ENCODE measurements at regions not wholly inside any gene's neighbourhood (a gene's known extent, or its start where the extent isn't known, plus 50 kb on each side); places are given as distances from the start of the nearest gene placed in this dataset.

GRCh38 chr2:158893026-158893425 is 75.4 kb upstream of the TANC1 start:
- no peak for TF ChIP-seq POLR2A (IDR thresholded peaks at IDR 0.05; ENCODE audit: low read length)
- no peak for TF ChIP-seq CTCF (IDR thresholded peaks at IDR 0.05)
- no peak for TF ChIP-seq EP300 (IDR thresholded peaks at IDR 0.05)
- no peak for TF ChIP-seq REST (IDR thresholded peaks at IDR 0.05)
- TF ChIP-seq USF2 (IDR thresholded peaks at IDR 0.05), result no peak
- no peak for TF ChIP-seq CHD4 (IDR thresholded peaks at IDR 0.05; ENCODE audit: borderline replicate concordance)
- TF ChIP-seq MAFK (IDR thresholded peaks at IDR 0.05; ENCODE audit: partially characterized antibody), result no peak
- TF ChIP-seq KDM1A (IDR thresholded peaks at IDR 0.05; ENCODE audit: low read depth), result no peak
- TF ChIP-seq KDM5A (IDR thresholded peaks at IDR 0.05), result no peak
- no peak for TF ChIP-seq HMGXB4 (CRISPR knock-in tag; IDR thresholded peaks at IDR 0.05; ENCODE audit: borderline replicate concordance)
- TF ChIP-seq HDAC2 (IDR thresholded peaks at IDR 0.05), result no peak
- TF ChIP-seq ESRRA (IDR thresholded peaks at IDR 0.05; ENCODE audit: borderline replicate concordance, low read length), result no peak
- no peak for TF ChIP-seq CBX2 (IDR thresholded peaks at IDR 0.05; ENCODE audit: borderline replicate concordance, low read depth)

Data from A549 (cell line).